GM19395 (cell line): ENCODE measurements at regions not wholly inside any gene's neighbourhood (a gene's known extent, or its start where the extent isn't known, plus 50 kb on each side); places are given as distances from the start of the nearest gene placed in this dataset.
"Not testable (repeated sequence)": the region's sequence is repeated elsewhere in the genome, so short reads cannot be mapped to it uniquely, and the experiment has no call there.

Experiments
- ATAC-seq: cut with Tn5 transposase; IDR thresholded peaks from one replicate; pipeline ENCODE4 v1.9.1; 2021; ENCODE audit warnings: mild to moderate bottlenecking, moderate library complexity; ENCODE audit not compliant: unreplicated experiment

- no peak for ATAC-seq
Observed at GRCh38 chr20:11687546-11688292, 230.0 kb upstream of the BTBD3 start.

- ATAC-seq: no peak
Observed at GRCh38 chr20:11689262-11689661, 228.4 kb upstream of the BTBD3 start.

- no peak for ATAC-seq
Observed at GRCh38 chr20:11691766-11692165, 225.9 kb upstream of the BTBD3 start.

- ATAC-seq: no peak
Observed at GRCh38 chr20:11692567-11692966, 225.1 kb upstream of the BTBD3 start.

- no peak for ATAC-seq
Observed at GRCh38 chr20:11694467-11694866, 223.2 kb upstream of the BTBD3 start.

- ATAC-seq: no peak
Observed at GRCh38 chr20:11697055-11697454, 220.6 kb upstream of the BTBD3 start.

GRCh38 chr20:11697646-11698045, 220.0 kb upstream of the BTBD3 start:
- no peak for ATAC-seq

- no peak for ATAC-seq
Observed at GRCh38 chr20:11698124-11698523, 219.6 kb upstream of the BTBD3 start.

GRCh38 chr20:11700831-11701230, 216.9 kb upstream of the BTBD3 start:
- ATAC-seq: no peak

GRCh38 chr20:11702721-11703518, 214.8 kb upstream of the BTBD3 start:
- ATAC-seq: no peak

- ATAC-seq: no peak
Observed at GRCh38 chr20:11705512-11705911, 212.2 kb upstream of the BTBD3 start.

- ATAC-seq: not testable (repeated sequence)
Observed at GRCh38 chr20:11708223-11708622, 209.5 kb upstream of the BTBD3 start.

GRCh38 chr20:11711214-11711613, 206.5 kb upstream of the BTBD3 start:
- ATAC-seq: no peak

GRCh38 chr20:11712639-11713160, 205.0 kb upstream of the BTBD3 start:
- no peak for ATAC-seq

GRCh38 chr20:11714886-11715285, 202.8 kb upstream of the BTBD3 start:
- ATAC-seq: no peak

- ATAC-seq: no peak
Observed at GRCh38 chr20:11716239-11716944, 201.3 kb upstream of the BTBD3 start.

GRCh38 chr20:11716945-11717248, 200.8 kb upstream of the BTBD3 start:
- no peak for ATAC-seq

- no peak for ATAC-seq
Observed at GRCh38 chr20:11717562-11717961, 200.1 kb upstream of the BTBD3 start.

- ATAC-seq: no peak
Observed at GRCh38 chr20:11718474-11719094, 199.1 kb upstream of the BTBD3 start.

GRCh38 chr20:11719153-11719552, 198.5 kb upstream of the BTBD3 start:
- ATAC-seq: no peak

- ATAC-seq: no peak
Observed at GRCh38 chr20:11721411-11721810, 196.3 kb upstream of the BTBD3 start.
